ENCODE measurements at regions not wholly inside any gene's neighbourhood (a gene's known extent, or its start where the extent isn't known, plus 50 kb on each side); places are given as distances from the start of the nearest gene placed in this dataset.

GRCh38 chr5:2577312-2578036 is 174.0 kb downstream of the IRX2 start:
- no peak for TF ChIP-seq CTCF (IDR thresholded peaks at IDR 0.05; ENCODE audit: borderline replicate concordance, extremely low read depth, low read length, poor library complexity, severe bottlenecking)
- TF ChIP-seq EZH2 (IDR thresholded peaks at IDR 0.05; ENCODE audit: borderline replicate concordance, low read depth, low read length, severe bottlenecking), result no peak

All from DND-41 (cell line).